Esophagus muscularis mucosa (tissue), 3 donors: ENCODE measurements at regions not wholly inside any gene's neighbourhood (a gene's known extent, or its start where the extent isn't known, plus 50 kb on each side); places are given as distances from the start of the nearest gene placed in this dataset.

Experiments
- CTCF ChIP-seq, 3 experiments: fragments of 200-600 bp in 2 of 3; fragments of 450-650 bp in 1 of 3; sonication (generic) in 2 of 3; IDR thresholded peaks; one replicate each; pipeline ENCODE4 v1.5.1; 2017 to 2019; ENCODE audit warnings: antibody characterized with exemption in 3 of 3, mild to moderate bottlenecking in 2 of 3, moderate library complexity in 1 of 3
- POLR2A ChIP-seq: fragments of 450-650 bp; IDR thresholded peaks from one replicate; pipeline ENCODE4 v1.6.1; 2017; ENCODE audit warnings: antibody characterized with exemption, moderate library complexity, mild to moderate bottlenecking, low read depth

- TF ChIP-seq CTCF (IDR thresholded peaks at IDR 0.05): no peak
- TF ChIP-seq POLR2A: no peak
Measured at GRCh38 chrX:16018291-16018690, 105.1 kb upstream of the GRPR start.
